HS-27A (cell line): ENCODE measurements at regions not wholly inside any gene's neighbourhood (a gene's known extent, or its start where the extent isn't known, plus 50 kb on each side); places are given as distances from the start of the nearest gene placed in this dataset.
"Not testable (repeated sequence)": the region's sequence is repeated elsewhere in the genome, so short reads cannot be mapped to it uniquely, and the experiment has no call there.

Experiments used
- DNase-seq: peaks from one replicate; pipeline ENCODE4 v3.0.0-alpha.2; 2012; ENCODE audit warnings: low read depth, missing footprints

DNA sequence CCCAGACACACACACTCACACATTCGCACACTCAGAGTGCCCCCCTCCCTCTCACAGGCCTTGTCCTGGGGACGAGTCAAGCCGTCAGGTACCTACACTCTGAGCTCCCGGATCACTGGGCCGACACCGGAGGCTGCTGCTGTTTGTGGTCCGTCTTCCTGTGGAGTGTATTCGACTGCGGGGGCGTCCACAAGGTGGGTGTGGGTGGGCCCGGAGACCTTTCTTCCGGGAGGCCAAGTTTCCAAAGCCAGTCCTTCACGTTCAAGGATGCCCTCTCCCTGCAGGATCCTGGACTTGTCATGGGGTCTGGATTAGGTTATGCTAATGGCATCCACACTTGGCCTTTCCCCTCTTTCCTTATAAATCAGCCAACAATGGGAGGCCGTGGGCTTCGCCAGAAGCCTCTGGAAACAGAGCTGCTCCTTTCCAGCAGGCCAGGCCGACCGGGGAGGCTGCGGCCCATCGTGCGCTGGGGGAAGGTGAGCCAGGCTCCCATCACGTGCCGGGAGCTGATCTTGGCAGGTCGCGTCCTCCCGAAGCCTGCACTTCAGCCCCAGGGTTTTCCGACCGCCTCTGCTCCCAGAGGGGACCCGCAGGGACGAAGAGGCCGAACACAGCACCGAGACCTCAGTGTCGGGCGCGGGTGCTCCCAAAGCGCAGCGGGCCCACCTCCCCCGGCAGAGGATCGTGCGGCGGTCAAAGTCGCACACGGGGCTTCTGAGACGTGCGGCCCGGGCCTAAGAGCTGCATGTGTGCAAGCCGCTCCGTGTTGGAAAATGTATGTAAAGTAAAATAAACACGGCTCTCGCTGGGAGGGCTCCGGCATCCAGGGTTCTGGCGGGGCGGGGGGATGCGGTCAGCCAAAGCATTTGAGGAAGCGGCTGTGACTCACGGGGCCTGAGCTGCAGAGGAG, 196.5 kb upstream of the ZNF469 start:
- not testable (repeated sequence) for DNase-seq

DNA sequence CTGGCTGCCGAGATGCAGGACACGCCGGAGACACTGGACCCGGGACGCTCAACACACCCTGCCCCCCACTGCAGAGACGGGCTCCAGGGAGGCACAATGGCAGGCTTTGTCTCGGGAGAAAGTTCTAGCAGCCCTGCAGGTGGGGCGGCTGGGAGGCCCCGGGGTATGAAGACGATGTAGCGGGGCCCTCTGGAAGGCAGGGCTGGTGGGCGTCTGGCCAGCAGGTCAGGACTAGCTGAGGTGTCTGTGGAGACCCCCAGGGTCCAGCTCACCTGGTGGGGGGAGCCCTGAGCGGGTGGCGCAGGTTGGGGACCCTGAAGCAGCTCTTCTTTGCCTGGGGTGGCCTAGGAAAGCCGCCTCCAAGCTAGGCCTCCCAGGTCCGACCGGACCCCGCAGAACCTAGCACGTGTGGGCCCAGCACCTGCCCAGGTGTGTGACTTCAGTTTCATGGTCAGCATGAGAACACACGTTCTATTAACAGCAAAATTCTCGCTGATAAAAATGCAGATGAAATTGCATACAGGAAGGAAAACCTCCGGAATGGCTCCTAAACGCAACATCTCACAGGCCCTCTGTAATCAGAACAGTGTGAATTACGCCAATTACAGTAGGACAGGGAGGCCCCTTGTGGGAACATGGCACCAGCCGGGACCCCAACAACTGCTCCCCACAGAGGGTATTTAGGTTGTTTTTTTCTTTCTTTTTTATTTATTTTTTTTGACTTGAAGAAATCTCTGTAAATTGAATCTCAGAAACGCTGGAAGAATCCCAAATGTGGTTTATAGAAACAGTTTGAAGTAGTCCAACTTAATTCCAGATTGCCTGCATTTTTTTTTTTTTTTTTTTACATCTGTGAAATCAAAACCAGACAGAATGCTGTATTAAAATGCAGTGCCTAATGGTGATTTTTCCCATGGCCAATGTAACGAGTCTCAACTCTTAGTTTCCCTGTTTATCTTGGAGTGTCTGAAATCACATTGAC, 195.6 kb upstream of the ZNF469 start:
- DNase-seq, result not testable (repeated sequence)

DNA sequence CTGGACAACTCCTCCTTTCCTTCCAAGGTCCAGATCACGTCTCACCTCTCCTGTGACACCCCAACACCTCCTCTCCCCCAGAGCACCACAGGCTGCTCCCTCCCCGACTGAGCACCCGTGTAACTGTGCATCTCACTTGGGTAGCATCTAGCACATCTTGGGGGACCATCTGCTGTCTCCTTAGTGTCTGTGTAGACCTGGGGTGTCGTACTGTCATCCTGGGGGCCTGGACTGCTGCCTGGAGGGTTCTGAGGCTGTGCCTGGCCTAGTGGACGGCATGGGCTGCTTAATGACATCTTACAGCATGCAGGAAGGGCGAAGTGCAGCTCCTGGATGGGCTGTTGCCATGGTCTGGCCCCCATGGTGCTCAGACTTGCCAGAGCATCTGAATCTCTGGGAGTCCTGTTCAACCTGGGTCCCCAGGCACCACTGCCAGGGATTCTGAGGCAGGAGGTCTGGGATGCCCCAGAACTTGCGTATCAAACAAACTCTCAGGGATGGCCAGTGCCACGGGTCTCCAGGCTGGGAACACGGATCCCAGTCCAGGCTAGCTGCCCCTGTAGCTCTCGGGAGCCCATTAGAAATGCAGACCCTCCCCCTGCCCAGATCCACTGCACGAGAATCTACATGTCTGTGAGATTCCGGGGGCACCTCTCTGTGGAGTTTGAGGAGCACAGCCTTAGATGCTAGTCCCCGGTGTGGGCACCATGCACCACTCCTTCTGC, 194.4 kb upstream of the ZNF469 start:
- not testable (repeated sequence) for DNase-seq

DNA sequence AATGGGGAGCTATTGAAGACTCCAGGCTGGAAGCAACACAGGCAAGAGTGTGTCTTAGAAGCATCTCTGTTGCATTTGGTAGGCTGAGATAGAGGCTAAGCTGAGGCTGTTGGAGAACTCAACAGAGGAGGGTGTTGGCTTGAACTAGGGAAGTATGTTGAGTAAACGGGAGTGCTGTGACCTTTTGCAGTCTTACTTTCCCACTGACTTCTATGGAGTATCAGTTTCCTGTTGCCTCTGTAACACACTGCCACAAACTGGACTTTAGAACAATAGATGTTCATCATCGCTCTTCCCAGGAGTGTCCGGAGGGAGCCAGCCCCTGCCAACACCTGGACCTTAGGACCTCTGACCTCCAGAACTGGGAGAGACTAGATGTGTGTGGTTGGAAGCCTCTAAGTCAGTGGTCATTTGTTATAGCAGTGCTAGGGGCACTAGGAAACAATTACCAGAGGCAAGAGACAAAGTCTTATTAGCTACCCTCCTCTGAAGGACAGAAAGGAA, 192.1 kb upstream of the ZNF469 start:
- DNase-seq, result not testable (repeated sequence)

DNA sequence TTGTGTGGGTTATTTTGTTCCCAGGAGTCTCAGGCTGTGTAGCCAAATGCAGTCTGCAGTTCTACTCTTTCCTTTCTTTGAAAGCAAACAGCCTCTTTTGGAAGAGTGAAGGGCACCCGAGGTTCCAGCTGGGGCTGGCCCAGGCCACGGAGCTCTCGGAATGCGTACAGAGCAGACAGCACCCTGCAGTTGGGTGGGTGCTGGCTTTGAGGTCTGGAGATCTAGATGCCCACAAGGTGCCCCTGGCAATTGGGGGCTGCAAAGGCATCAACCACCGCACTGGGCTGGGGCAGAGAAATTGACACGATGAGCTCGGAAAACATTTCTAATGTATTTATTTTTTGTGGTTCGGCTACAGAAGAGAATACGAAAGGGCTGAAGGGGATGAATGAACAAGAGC, 191.6 kb upstream of the ZNF469 start:
- DNase-seq, result not testable (repeated sequence)

DNA sequence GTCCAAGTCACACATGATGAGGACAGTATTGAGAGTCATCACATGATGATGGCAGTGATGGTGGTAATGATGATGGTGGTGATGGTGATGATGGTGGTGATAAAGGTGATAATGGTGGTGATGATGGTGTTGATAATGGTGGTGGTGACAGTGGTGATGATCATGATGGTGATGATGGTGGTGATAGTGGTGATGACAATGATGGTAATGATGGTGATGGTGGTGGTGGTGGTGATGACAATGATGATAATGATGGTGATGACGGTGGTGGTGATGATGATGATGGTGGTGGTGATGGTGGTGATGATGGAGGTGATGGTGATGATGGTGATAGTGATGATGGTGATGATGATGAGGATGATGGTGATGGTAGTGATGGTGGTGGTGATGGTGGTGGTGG, 190.2 kb upstream of the ZNF469 start:
- no peak for DNase-seq

DNA sequence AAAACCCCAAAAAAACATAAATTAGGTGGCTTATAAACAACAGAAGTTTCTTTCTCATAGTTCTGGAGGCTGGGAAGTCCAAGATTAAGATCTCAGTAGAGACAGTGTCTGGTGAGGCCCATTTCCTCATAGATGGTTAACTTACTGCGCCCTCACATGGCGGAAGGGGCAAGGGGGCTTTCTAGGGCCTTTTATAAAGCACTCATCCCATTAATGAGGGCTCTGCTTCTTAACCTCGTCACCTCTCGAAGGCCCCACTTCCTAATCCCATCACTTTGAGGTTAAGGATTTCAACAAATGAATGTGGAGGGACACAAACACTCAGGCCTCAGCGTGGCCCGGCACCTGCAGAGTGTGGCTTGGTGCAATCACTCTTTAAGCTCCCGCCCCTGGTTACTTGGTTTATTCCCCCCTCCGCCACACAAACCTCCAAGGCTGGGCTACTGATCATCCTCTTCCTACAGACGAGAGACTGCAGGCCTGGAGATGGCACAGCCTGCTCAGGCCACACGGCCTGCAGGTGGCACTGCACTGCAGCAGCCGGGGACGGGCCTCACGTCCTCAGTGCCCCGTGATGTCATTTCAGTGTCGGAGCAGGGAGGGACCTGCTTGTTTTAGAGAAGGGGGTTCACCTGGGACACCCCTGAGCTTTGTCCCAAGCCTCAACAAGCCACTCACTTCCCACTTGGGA, 188.9 kb upstream of the ZNF469 start:
- peak; percentile 7 for DNase-seq

DNA sequence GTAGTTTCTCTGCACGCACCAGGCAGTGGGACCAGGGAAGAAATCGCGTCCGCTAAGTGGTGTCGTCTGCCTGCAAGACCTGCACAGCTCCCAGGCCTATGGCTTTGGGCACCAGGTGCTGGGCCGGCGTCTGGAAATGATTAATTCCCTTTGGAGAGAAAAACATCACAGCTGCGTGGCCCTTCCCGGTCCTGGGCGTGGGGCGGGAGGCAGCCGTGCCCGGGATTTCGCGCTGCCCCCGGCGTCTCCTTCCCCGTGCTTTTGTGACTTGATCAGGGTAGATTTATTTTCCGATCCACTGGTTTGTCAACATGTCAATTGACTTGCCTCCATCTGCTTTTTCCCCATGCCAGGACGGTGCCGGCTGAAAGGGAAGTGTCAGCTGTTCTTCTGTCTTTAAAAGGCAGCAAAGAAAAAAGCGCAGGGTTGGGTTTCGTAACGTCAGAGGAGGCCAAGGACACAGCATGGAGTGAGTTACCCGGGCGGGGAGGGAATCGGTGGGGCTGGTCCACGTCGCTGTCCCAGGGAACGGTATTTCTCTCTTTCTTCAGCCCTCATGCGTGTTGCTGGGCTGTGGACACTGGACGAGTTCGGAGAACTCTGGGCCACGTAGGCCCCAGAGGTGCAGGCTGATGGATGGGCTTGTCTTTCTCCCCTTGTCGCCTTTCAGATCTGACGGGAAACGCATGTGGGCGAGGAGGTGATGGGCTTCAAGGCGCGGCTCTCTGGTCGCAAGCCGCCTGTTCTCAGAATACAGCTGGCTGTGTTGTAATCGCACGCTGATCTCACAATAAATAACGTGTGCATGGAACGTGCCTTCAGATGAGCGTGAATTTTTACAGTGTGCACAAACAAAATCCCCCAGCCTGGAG, 188.1 kb upstream of the ZNF469 start:
- no peak for DNase-seq

DNA sequence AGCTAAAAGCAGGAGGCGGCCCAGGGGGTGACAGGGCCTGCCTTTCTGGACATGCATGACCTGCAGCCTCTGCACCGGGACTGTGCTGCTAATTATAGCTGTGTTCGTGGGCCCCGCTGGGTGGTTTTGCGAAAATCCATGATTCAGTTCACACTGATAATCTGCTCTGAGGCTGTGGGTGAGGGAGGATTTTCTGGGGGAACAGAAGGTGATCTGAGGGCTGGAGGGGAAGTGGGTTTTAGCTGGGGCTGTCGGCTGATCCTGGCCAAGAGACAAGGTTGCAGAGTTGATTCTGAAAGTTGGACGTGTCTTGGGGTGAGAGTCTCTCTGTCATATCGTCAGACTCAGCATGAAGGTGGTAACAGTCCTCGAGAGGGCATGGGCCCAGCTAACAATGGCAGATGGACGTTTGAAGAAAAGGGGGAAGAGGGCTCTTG, 187.5 kb upstream of the ZNF469 start:
- no peak for DNase-seq

DNA sequence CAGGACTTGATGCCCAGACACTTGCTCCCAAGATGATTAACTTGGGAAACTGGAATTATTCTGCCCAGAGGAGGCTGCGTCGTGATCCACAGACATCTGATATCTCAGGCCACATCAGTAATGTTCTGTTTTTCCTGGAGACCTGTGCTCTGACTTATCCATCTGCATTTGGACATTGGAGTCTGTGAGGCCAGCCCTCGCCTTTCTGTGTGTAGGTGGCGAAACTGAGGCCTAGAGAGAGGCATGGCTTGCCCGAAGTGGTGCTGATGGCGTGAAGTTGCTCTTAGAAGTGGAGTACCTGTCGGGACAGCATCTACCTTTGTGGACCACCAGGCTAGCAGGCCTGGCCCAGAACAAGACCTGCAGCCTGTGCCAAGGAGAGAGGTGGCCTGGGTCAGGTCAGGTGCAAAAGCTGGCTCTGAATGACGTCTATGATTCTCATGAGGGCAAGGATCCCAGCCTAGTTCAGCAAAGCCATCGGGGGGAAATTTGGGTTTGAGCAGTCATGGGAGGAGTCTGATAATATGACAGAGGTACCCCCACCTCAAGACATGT, 186.8 kb upstream of the ZNF469 start:
- DNase-seq, result no peak

DNA sequence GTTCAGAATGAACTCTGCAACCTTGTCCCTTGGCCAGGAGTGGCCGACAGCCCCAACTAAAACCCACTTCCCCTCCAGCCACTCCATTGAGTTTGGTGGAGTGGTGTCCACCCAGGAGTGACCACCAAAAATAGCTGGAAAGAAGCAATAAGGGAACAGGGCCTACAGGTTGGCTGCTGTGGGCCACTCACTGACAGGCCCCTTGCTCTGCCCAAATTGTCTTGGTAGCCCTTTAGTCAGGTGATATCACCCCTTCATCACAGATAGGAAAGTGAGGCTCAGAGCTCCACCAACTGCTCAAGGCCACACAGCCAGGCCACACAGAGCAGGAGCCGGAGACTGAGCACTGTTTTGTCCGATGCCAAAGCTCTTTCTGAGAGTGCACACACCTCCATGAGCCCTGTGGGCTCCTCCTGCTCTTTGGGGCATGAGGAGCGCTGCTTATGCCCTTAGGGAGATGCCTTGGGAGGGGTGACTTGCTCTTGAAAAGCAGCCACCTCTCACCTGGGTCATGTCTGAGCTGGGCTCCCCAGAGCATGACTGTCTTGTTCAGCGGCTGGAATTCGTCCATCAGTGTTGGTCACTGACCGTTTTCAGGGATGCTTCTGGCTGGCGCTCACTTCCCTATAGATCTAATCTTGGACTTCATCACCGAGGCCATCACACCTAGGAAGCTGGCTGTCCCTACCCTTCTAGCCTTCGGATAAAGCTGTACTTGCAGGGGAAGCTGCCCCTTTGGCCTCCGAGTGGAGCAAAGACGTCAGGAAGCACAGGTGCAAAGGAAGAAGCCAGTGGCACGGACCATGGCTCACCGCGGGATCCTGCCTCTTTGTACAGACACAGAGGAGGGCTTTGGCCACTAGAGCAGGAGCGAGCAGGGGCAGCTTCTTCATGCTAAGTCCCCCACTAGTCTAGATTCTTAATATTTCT, 186.0 kb upstream of the ZNF469 start:
- DNase-seq, result no peak

DNA sequence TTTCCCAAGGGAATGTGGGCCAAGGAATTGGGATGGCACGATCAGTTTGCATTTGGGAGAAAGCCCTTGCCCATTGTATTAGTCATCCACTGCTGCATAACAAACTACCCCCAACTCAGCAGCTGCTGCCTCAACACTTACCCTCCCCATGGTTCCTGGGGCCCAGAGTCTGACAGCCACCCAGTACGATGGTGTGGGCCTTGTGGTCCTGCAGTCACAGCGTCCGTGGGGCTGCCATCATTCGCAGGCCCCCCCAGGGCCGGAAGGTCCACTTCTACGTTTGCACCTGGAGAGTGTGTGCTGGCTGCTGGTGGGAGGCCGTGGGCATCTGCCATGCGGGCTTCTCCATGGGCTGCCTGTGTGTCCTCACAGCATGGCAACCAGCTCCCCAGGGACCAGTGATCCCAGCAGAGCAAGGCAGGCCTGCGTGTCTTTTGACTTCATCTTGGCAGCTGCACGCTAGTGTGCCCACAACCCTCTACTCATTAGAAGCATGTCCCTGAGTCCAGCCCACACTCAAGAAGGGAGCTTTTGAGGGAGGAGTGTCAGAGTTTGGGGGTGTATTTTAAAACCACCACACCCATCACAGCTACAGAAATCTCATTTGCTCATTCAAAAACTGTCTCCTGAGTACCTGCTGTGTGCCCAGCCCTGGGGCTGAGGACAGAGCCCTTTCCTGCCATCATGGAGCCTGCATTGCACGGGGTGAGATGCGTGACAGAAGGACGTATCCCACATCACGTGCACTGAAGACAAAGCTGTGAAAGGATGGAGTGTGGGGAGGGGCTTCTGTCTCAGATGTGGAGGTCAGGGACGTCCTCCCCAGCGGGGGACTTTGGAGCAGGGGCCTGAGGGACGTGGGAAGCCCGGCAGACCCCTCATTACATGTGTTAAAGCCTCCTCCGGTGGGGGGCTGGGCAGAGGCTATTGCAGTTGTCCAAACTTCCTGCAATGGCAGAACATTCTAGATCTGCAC, 185.0 kb upstream of the ZNF469 start:
- DNase-seq, result no peak

DNA sequence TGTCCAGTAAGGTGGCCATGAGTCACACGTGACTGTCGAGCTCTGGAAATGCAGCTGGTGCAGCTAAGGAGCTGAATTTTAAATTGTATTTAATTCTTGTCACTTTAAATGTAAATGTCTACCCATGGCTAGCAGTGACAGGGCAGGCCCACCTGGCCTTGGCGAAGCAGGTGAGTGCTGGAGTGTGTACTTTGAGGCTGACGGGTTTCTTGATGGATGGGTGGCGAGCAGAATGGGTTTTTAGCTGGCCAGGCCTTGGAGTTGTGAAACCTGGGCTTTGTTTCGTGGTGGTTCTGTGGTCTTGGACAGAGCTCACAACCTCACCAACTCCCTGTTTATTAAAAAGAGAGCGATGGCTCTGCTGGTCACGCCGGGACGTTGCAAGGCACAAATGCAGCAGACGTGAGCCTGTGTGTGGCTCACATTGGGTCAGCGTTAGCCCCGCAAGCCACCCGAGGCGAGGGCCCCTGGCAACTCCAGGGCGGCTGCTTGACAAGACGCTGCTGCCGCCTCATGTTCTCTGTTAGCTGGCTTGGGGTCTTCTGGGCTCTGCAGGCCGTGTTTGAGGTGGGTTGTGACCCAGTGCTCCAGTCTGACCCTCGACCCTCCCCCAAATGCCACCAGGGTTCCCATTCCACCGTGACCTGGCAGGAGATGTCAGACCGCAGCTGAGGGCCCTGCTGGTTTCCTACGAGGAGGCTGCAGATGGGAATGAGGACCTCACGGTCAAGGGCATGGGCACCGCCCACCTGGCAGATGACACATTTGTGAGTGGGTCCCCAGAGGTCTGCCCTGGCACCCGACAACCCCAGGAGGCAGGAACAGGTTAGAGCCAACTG, 184.1 kb upstream of the ZNF469 start:
- not testable (repeated sequence) for DNase-seq

DNA sequence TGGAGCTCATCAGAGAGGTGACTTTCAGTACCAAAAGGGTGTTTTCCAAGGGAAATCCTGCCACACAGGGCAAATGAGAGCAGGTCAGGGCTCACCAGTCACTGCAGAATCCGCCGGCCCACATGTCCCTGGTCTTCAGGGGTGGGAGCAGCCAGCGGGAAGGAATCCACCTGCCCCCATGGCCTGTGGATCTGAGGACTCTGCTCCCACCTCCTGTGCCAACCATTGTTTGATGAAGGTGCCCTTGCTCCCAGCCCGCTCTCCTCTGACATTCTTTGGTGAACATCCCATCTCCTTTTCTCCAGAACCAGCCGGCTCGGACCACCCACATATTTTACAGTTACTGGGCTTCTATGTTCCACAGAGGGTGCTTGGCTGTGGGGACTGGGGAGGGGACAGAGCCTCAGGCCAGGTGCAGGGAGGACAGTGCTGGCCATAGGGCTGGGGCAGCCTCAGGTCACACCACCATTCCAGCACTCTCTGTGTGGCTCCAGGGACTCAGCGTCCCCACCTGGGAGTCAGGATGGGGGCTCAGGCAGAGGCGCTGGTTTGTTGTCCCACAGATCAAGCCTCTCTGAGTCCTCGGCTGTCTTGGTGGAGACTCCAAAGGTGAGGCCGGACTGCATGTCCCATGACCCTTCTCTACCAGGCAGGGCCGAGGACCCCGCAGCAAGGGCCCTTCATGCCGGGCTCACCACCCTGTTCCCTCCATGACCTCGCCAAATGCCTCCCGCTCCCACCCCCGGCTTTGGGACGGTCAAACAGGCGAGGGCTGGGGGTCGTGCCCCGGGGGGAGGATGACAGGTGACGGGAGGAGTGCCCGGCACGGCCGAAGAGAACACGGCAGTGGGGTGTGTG, 183.2 kb upstream of the ZNF469 start:
- DNase-seq, result not testable (repeated sequence)

DNA sequence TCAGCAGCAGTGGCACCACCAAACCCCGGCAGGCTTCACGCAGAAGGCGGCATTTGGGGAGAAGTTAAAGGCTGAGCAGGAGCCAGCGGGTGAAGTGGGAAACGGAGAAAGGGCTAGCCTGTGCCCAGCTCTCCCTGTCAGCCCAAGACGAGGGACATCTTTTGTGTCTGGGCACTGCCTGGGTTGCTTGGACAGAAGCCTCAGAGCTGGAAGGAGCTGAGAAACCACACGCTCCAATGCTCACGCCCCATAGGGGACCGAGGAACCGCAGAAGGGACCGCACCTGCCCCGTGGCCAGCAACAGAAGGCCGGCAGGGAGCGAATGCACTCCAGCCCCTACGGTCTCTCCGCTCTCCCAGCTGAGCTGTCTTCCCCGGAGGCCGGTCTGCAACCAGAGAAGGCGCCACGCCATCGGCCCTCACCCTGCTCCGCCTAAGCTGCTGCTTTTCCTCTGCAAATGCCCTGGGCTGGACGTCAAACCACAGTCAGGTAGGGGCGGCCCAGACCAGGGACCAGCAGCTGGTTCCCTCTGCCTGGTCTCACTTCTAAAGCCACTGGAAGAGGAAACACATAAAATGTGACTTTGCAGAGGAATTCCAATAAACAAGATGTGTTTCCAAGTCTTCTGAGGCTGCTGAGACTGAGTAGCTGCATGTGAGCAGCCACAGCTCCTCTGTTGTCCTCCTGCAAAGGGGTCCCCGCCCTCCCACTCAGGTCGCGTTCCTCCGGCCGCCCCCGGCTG, 182.4 kb upstream of the ZNF469 start:
- DNase-seq, result not testable (repeated sequence)
